Neural cell (in vitro differentiated cells): ENCODE measurements at regions not wholly inside any gene's neighbourhood (a gene's known extent, or its start where the extent isn't known, plus 50 kb on each side); places are given as distances from the start of the nearest gene placed in this dataset.

Experiments used
- H2AFZ ChIP-seq: fragments of 200-600, 300-800 bp; sonication (generic), shearing (Covaris generic); 2 replicates; pipeline ENCODE4 v1.6.0; 2014; ENCODE audit warnings: low read depth, mild to moderate bottlenecking, antibody characterized with exemption, low read length, moderate library complexity
- H3F3A ChIP-seq: fragments of 200-600 bp; shearing (Covaris generic); 2 replicates; pipeline ENCODE4 v1.6.1; 2016; ENCODE audit warnings: mild to moderate bottlenecking, moderate library complexity, mixed read lengths, antibody characterized with exemption, low read length; ENCODE audit not compliant: insufficient read depth, poor library complexity, severe bottlenecking
- H3K27ac ChIP-seq: fragments of 200-600, 300-800 bp; sonication (generic), shearing (Covaris generic); 2 replicates; pipeline ENCODE4 v1.5.1; 2014; ENCODE audit warnings: mild to moderate bottlenecking, low read length, moderate library complexity
- H3K27me3 ChIP-seq: fragments of 300-800, 200-600 bp; sonication (generic), shearing (Covaris generic); 2 replicates; pipeline ENCODE4 v1.6.0; 2014; ENCODE audit warnings: mild to moderate bottlenecking, low read depth, low read length, moderate library complexity; ENCODE audit not compliant: insufficient read depth
- H3K36me3 ChIP-seq: fragments of 300-800, 200-600 bp; sonication (generic), shearing (Covaris generic); 2 replicates; pipeline ENCODE4 v1.5.1; 2014; ENCODE audit warnings: mild to moderate bottlenecking, antibody characterized with exemption, low read length, moderate library complexity; ENCODE audit not compliant: insufficient read depth
- H3K4me2 ChIP-seq: fragments of 300-800, 200-600 bp; sonication (generic), shearing (Covaris generic); 2 replicates; pipeline ENCODE4 v1.6.0; 2014; ENCODE audit warnings: mild to moderate bottlenecking, low read length
- H3K4me3 ChIP-seq: fragments of 300-800, 200-600 bp; sonication (generic), shearing (Covaris generic); 2 replicates; pipeline ENCODE4 v1.5.1; 2014; ENCODE audit warnings: mild to moderate bottlenecking, low read length, moderate library complexity
- H3K79me2 ChIP-seq: fragments of 200-600 bp; shearing (Covaris generic); replicated peaks from 2 replicates; pipeline ENCODE4 v1.6.0; 2014; ENCODE audit warnings: mild to moderate bottlenecking, low read length, moderate library complexity; ENCODE audit not compliant: insufficient read depth
- H3K9ac ChIP-seq: fragments of 300-800, 200-600 bp; sonication (generic), shearing (Covaris generic); 2 replicates; pipeline ENCODE4 v1.6.1; 2016; ENCODE audit warnings: mild to moderate bottlenecking, low read length, mixed read lengths
- H3K9me2 ChIP-seq: fragments of 200-600 bp; shearing (Covaris generic); 2 replicates; pipeline ENCODE4 v1.6.1; 2016; ENCODE audit warnings: mild to moderate bottlenecking, low read length, mixed read lengths; ENCODE audit not compliant: insufficient read depth
- H3K9me3 ChIP-seq: fragments of 200-600, 300-800 bp; sonication (generic), shearing (Covaris generic); 2 replicates; pipeline ENCODE4 v1.6.1; 2016; ENCODE audit warnings: mild to moderate bottlenecking, mixed run types, low read length, moderate library complexity, mixed read lengths
- H4K20me1 ChIP-seq: fragments of 200-600 bp; shearing (Covaris generic); 2 replicates; pipeline ENCODE4 v1.6.1; 2016; ENCODE audit warnings: mild to moderate bottlenecking, mixed run types; ENCODE audit not compliant: insufficient read depth
- CTCF ChIP-seq: fragments of 450-650 bp; IDR thresholded peaks from 2 replicates; pipeline ENCODE4 v1.5.1; 2014; ENCODE audit warnings: antibody characterized with exemption, mild to moderate bottlenecking, moderate library complexity; ENCODE audit not compliant: poor library complexity, severe bottlenecking
- EP300 ChIP-seq: fragments of 450-650 bp; conservative IDR thresholded peaks from 2 replicates; pipeline ENCODE4 v1.6.1; 2014; ENCODE audit warnings: antibody characterized with exemption, mild to moderate bottlenecking, moderate library complexity; ENCODE audit not compliant: poor library complexity, severe bottlenecking
- EZH2 ChIP-seq: fragments of 200-600, 300-800 bp; shearing (Covaris generic), sonication (generic); IDR thresholded peaks from 2 replicates; pipeline ENCODE4 v1.6.1; 2014; ENCODE audit warnings: antibody characterized with exemption, low read length, borderline replicate concordance, mild to moderate bottlenecking; ENCODE audit not compliant: insufficient read depth, poor library complexity, severe bottlenecking
- MXI1 ChIP-seq: fragments of 450-650 bp; conservative IDR thresholded peaks from 2 replicates; pipeline ENCODE4 v1.6.1; 2014; ENCODE audit warnings: antibody characterized with exemption, mild to moderate bottlenecking; ENCODE audit not compliant: poor library complexity, severe bottlenecking
- POLR2AphosphoS5 ChIP-seq: IDR thresholded peaks from 2 replicates; pipeline ENCODE4 v1.6.1; 2012
- RAD21 ChIP-seq: fragments of 450-650 bp; conservative IDR thresholded peaks from 2 replicates; pipeline ENCODE4 v1.6.1; 2014; ENCODE audit warnings: antibody characterized with exemption, mild to moderate bottlenecking, moderate library complexity
- REST ChIP-seq: IDR thresholded peaks from 2 replicates; pipeline ENCODE4 v1.6.1; 2012; ENCODE audit warnings: borderline replicate concordance
- SMC3 ChIP-seq: fragments of 450-650 bp; conservative IDR thresholded peaks from 2 replicates; pipeline ENCODE4 v1.6.1; 2014; ENCODE audit warnings: antibody characterized with exemption, mild to moderate bottlenecking, moderate library complexity; ENCODE audit not compliant: poor library complexity
- TAF1 ChIP-seq: IDR thresholded peaks from 2 replicates; pipeline ENCODE4 v1.6.1; 2012; ENCODE audit warnings: low read depth

DNA sequence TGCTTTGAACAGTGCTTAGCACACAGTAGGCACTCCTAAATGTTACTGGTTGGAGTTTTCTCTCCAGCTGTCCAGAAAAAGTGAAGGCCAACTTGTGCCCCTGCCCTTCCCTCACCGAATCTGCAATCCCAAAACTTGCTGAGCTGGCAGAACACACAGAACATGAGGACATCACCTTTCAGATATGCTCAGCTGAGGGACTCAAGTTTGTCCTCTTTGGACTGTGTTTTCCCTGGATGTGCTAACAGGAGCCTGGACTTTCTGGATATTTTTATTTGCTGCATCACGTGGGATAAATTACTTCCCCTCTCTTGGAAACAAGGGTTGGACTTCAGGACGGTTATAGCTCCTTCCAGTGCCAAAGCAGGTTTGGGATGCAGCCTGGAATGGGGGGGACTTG, 59.5 kb upstream of the SMAD6 start:
- Histone ChIP-seq H3K79me2 (no peaks in the 10 kb centered on the region), H3K27ac (no peak overlapping the region), H3K27me3 (no peaks in the 10 kb centered on the region), H2AFZ (no peak overlapping the region), H4K20me1 (no peaks in the 10 kb centered on the region), H3K9ac (no peak overlapping the region), H3K36me3 (no peaks in the 10 kb centered on the region), H3K9me3 (no peaks in the 10 kb centered on the region), H3F3A (no peaks in the 10 kb centered on the region), H3K4me2 (no peak overlapping the region), H3K4me3 (no peak overlapping the region), H3K9me2 (no peaks in the 10 kb centered on the region)
- TF ChIP-seq RAD21 (no peak), MXI1 (no peak), TAF1 (no peak), REST (no peak), SMC3 (no peak), EZH2 (no peak), EP300 (no peak)

DNA sequence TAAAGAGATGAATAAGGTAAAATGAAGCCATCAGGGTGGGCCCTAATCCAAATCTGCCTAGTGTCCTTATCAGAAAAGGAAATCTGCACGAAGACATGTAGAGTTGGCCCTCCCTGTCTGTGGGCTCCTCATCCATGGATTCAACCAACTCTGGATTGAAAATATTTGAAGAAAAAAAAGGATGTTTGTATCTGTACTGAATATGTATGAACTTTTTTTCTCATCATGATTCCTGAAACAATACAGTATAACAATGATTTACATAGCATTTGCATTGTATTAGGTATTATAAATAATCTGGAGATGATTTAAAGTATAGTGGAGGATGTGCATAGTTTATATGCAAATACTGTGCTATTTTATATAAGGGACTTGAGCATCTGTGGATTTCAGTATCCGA, 59.0 kb upstream of the SMAD6 start:
- no peak overlapping the region for H3K27ac ChIP-seq
- no peaks in the 10 kb centered on the region for H3K9me3 ChIP-seq
- H3K27me3 ChIP-seq: no peaks in the 10 kb centered on the region
- no peaks in the 10 kb centered on the region for H3K36me3 ChIP-seq
- H3F3A ChIP-seq: no peaks in the 10 kb centered on the region
- no peak overlapping the region for H3K9ac ChIP-seq
- no peak for TF ChIP-seq CTCF
- TF ChIP-seq MXI1: no peak
- no peak for TF ChIP-seq REST
- no peak for TF ChIP-seq RAD21
- no peak for TF ChIP-seq EP300
- TF ChIP-seq EZH2: no peak
- TF ChIP-seq TAF1: no peak
- no peak for TF ChIP-seq SMC3
- no peak for TF ChIP-seq POLR2AphosphoS5
- H3K9me2 ChIP-seq: no peaks in the 10 kb centered on the region
- H2AFZ ChIP-seq: no peak overlapping the region
- H3K4me3 ChIP-seq: no peak overlapping the region
- no peak overlapping the region for H3K4me2 ChIP-seq
- H4K20me1 ChIP-seq: no peaks in the 10 kb centered on the region
- H3K79me2 ChIP-seq: no peaks in the 10 kb centered on the region
